HG02642 (cell line): ENCODE measurements at regions not wholly inside any gene's neighbourhood (a gene's known extent, or its start where the extent isn't known, plus 50 kb on each side); places are given as distances from the start of the nearest gene placed in this dataset.
"Not testable (repeated sequence)": the region's sequence is repeated elsewhere in the genome, so short reads cannot be mapped to it uniquely, and the experiment has no call there.

Experiments
- ATAC-seq: cut with Tn5 transposase; IDR thresholded peaks from one replicate; pipeline ENCODE4 v1.9.1; 2021; ENCODE audit warnings: mild to moderate bottlenecking; ENCODE audit not compliant: unreplicated experiment, poor library complexity

- no peak for ATAC-seq
These were observed 582.8 kb upstream of the NRP1 start for GRCh38 chr10:33917069-33917780.

DNA sequence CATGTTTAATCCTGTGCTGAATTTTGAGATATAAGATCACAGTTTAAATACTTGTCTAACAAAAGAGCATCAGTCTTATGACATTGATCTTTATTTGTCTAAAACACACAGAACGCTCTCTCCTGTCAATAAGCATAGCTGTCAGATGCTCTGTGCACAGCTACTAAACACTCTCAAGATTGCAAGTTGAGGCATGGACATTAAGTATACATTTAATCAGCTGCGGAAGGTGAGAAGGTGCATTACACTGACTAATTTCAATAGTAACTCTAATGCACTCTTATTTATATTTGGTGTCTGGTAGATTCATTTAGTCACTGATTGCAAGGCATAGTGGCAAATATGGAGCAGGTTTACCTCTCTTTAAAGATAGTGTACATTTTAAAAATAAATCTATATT, 580.3 kb upstream of the NRP1 start:
- no peak for ATAC-seq

DNA sequence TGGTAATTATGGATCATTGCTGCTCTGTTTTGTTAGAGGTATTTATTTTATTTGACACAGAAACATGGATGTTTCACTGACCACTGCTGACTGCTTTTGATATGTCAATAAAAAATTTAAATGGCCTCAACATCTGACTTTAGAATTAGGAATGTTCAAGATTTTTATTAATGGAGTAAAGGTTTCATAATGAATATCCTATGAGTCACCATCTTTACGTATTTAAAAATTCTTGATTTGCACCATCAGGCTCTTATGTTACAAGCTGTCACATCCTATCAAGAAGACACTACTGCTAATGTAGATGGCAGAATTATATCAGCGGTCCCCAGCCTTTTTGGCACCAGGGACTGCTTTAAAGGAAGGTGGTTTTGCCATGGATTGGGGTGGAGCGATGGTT, 578.7 kb upstream of the NRP1 start:
- no peak for ATAC-seq

GRCh38 chr10:33909476-33909875, 575.0 kb upstream of the NRP1 start:
- ATAC-seq = not testable (repeated sequence)

DNA sequence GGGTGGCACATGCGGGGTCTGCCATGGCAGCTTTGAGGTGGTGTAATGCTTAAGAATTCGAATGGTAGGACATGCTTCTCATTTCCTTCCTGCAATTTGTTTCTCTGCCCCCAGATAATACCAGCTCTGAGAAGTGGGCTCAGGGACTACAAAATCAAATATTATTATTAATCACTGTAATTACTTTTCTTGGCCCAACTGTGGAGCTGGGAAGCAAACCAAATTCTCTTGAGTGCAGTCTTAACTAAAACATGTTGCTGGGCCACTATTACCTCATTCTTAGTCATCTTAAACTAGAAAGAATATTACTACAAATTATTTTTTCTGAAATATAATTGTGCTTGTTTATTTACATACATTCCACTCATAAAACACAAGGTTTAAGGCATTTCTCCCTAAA, 566.7 kb upstream of the NRP1 start:
- no peak for ATAC-seq

DNA sequence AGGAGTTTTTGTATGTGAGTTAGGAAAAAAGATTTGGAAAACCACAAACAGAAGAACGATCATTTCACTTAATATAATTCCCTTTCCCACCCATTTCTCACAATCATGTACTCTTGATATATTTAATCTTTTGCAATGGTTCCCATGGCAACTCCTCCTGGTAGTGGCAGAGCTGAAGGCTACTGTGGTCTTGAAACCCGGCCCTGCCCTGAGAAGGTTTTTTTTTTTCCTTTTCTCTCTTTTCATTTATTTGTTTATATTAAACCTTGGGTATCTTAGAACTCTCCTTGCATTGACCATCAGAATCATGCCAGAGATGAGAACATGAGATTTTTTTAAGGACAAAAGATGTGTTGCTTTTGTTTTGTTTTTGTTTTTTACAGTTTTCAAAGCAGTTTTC, 566.1 kb upstream of the NRP1 start:
- no peak for ATAC-seq

- no peak for ATAC-seq
These were observed 565.4 kb upstream of the NRP1 start for GRCh38 chr10:33899578-33900531.

- ATAC-seq = no peak
These were observed 562.9 kb upstream of the NRP1 start for GRCh38 chr10:33897291-33897752.

DNA sequence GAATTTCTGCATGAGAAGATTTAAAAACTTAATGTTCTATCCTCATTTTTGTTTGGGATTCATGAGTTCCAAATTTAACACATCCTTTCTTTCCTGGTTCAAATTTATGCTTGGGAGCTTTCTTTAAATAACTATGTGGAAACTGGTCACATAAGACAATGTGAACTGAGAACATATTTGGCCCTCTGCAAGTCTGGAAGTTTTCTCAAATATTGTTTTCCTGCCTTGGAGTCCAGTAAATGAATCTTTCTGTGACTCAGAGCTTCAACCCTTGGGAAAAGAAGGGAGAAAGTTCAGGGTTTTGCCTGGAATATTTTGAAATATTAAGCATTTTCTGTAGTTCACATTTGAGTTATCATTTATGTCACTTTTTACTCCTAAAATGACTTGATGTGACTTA, 559.0 kb upstream of the NRP1 start:
- ATAC-seq = no peak

- no peak for ATAC-seq
These were observed 554.9 kb upstream of the NRP1 start for GRCh38 chr10:33889371-33889770.

DNA sequence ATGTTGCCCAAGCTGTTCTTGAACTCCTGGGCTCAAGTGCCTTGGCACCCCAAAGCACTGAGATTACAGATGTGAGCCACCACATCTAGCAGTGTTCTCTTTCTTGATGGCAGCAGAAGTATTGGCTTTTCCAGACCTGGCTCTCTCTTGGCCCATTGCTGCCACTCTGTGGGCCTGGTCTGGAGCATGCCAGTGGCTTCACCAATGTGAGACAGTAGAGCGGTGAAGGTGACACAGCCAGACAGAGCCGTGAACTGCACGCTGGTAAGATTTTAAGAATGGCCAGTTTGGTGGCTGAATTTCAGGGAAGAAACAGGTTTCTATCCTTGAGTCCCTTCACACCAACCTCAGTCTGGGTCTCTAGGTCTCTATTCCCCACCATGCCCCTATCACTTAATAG, 552.7 kb upstream of the NRP1 start:
- no peak for ATAC-seq

GRCh38 chr10:33886299-33886698, 551.8 kb upstream of the NRP1 start:
- no peak for ATAC-seq

- ATAC-seq = no peak
These were observed 550.1 kb upstream of the NRP1 start for GRCh38 chr10:33884604-33885003.

DNA sequence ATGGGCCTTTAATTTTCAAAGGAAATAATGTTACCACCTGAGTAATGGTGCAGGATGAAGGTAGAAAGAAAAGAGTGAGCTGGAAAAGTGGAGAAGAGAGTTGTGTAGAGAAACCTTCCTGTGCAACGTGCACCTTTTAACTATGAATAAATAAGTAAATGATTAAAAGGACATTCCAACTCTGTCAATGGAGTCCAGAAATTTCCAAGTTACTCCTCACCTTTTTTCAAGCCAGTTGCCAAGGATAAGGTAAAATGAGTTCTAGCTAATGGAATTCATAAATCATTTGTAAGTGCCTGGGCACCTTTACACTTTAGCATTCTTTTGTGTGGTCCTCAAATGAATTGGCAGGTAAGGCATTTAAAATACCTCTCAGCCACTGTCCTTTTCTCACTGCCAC, 549.4 kb upstream of the NRP1 start:
- no peak for ATAC-seq

- no peak for ATAC-seq
These were observed 548.5 kb upstream of the NRP1 start for GRCh38 chr10:33882996-33883395.

- no peak for ATAC-seq
These were observed 545.8 kb upstream of the NRP1 start for GRCh38 chr10:33880291-33880690.

- no peak for ATAC-seq
These were observed 543.8 kb upstream of the NRP1 start for GRCh38 chr10:33878238-33878786.

DNA sequence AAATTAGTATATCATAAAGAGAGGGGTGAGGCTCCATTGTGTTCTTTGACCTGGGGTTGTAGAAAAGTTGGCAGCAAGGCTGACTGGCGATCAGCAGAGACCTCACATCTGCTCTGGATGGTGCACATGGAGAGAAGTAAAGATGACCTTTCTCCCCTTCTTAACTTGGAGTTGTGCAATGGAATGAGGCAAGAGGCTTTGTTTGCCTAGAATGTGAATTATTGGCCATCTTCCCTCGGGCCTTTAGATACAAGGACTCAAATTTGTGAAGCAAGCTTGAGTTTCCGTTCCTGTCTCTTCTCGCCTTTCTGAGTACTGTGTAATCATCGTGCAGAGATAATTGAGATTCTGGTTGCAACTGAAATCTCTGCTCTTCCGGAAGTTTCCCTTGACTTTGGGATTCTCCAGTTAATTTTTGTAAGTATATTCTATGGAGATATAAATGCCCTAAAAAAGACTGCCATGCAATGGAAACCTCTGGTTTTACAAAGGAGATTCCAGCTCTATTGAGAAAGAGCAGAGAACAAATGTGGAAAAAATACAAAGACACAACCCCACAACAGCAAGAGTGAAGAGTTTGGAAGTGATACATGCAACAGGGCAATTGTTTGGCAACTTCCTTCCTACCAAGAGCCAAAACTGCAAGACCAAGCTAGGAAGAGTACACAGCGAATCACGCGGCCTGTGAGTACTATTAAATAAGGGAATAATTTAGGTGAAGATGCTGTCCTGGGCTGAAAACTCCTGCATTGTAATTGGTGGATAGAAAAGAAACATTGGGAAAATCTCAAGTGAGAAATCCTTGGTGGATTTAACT, 542.3 kb upstream of the NRP1 start:
- ATAC-seq = no peak

- ATAC-seq = no peak
These were observed 541.6 kb upstream of the NRP1 start for GRCh38 chr10:33875924-33876583.
